GM18858 (cell line): ENCODE measurements at regions not wholly inside any gene's neighbourhood (a gene's known extent, or its start where the extent isn't known, plus 50 kb on each side); places are given as distances from the start of the nearest gene placed in this dataset.

Experiments
- ATAC-seq: cut with Tn5 transposase; IDR thresholded peaks from one replicate; pipeline ENCODE4 v1.9.1; 2021; ENCODE audit not compliant: unreplicated experiment

GRCh38 chr10:111873041-111873440, 310.5 kb downstream of the GPAM start:
- no peak for ATAC-seq

GRCh38 chr10:111873621-111874135, 309.9 kb downstream of the GPAM start:
- no peak for ATAC-seq

- ATAC-seq, result no peak
Measured at GRCh38 chr10:111874576-111874975, 309.0 kb downstream of the GPAM start.

- ATAC-seq, result no peak
Measured at GRCh38 chr10:111875725-111876124, 307.8 kb downstream of the GPAM start.

- ATAC-seq, result no peak
Measured at GRCh38 chr10:111877258-111877657, 306.3 kb downstream of the GPAM start.

- ATAC-seq, result no peak
Measured at GRCh38 chr10:111879969-111880368, 303.6 kb downstream of the GPAM start.

GRCh38 chr10:111885046-111885445, 298.5 kb downstream of the GPAM start:
- ATAC-seq, result no peak

- no peak for ATAC-seq
Measured at GRCh38 chr10:111885919-111886318, 297.6 kb downstream of the GPAM start.

GRCh38 chr10:111887266-111887665, 296.3 kb downstream of the GPAM start:
- ATAC-seq, result no peak

- no peak for ATAC-seq
Measured at GRCh38 chr10:111890046-111890445, 293.5 kb downstream of the GPAM start.

GRCh38 chr10:111916011-111916410, 267.6 kb downstream of the GPAM start:
- ATAC-seq, result no peak

- ATAC-seq, result no peak
Measured at GRCh38 chr10:111921821-111922220, 261.7 kb downstream of the GPAM start.

- no peak for ATAC-seq
Measured at GRCh38 chr10:111923032-111923431, 260.5 kb downstream of the GPAM start.

GRCh38 chr10:111926286-111926685, 257.3 kb downstream of the GPAM start:
- ATAC-seq, result no peak

- ATAC-seq, result no peak
Measured at GRCh38 chr10:111933937-111934336, 249.6 kb downstream of the GPAM start.

- no peak for ATAC-seq
Measured at GRCh38 chr10:111934931-111935330, 248.6 kb downstream of the GPAM start.

- ATAC-seq, result no peak
Measured at GRCh38 chr10:111936143-111936542, 247.4 kb downstream of the GPAM start.

GRCh38 chr10:111944331-111944730, 239.2 kb downstream of the GPAM start:
- no peak for ATAC-seq

GRCh38 chr10:111953949-111954348, 229.6 kb downstream of the GPAM start:
- no peak for ATAC-seq

GRCh38 chr10:111954386-111954785, 229.2 kb downstream of the GPAM start:
- no peak for ATAC-seq

GRCh38 chr10:111956841-111957240, 226.7 kb downstream of the GPAM start:
- no peak for ATAC-seq

- no peak for ATAC-seq
Measured at GRCh38 chr10:111962951-111963350, 220.6 kb downstream of the GPAM start.

- ATAC-seq, result no peak
Measured at GRCh38 chr10:111967116-111967515, 216.4 kb downstream of the GPAM start.

GRCh38 chr10:111967547-111967946, 216.0 kb downstream of the GPAM start:
- ATAC-seq, result no peak
